ENCODE measurements at regions not wholly inside any gene's neighbourhood (a gene's known extent, or its start where the extent isn't known, plus 50 kb on each side); places are given as distances from the start of the nearest gene placed in this dataset.
A peak's percentile ranks its signal among the peaks of the same experiment; 100 is the strongest.

DNA sequence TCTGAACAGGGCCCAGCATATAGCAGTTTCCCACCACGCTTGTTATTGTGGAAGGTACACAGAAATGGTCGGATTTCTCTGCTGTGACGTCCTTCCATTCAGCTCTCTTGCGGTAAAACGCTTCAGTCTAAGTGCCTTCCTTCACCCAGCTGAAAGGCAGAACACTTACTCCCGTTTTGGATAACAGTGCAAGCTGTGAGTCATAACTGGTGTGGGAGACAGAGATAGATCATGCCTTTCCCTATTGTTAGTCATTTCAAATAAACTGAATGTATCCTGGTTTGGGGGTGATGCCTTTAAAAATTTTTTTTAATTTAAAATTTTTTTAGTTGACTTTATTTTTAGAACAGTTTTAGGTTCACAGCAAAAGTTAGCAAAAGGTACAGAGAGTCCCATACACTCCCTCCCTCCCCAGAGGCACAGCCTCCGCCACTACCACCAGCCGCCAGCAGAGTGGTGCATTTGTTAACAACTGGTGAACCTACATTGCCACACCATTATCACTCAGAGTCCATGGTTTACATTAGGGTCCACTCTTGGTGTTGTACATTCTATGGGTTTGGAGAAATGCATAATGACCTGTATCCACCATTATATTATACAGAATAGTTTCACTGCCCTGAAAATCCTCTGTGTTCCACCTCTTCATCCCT, 94.9 kb upstream of the NSMCE3 start:
- DNase-seq (ENCODE audit: low read depth) = peak; percentile 76

DNA sequence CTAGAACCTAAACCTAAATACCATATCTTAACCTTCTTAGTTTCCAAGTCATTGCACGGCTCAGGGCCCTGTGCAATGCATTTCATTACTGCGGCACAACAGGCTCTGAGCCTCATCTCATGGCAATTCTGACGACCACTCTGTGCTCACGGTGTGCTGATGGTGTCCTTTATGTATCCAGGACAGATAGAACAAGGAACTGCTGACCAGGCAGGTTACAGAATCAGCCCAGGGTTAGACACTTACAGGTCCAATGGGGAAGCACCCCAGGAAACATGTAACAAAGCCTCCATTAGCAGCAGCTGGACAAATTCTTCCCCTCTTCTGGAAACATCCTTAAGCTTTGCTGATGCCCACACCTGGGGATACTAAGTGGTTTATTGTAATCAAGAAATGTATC, 91.9 kb upstream of the NSMCE3 start:
- DNase-seq (ENCODE audit: low read depth) = no peak

DNA sequence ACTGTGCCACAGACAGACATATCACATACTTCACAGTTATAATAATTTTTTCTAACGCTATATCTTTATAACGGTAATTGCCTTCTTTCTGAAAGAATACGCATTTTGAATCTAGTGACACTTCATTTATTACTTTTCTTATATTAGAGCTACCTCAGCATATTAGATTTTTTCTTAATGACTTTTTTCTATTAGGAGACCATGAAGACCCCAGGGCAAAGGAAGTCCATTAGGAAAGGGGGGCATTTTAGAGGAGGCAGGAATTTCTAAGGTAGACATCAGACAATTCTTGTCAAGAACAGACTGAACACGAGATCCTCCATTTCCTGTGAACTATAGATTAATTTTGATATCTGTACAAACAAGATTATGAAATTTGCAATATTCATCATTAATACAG, 90.5 kb upstream of the NSMCE3 start:
- no peak for DNase-seq (ENCODE audit: low read depth)

DNA sequence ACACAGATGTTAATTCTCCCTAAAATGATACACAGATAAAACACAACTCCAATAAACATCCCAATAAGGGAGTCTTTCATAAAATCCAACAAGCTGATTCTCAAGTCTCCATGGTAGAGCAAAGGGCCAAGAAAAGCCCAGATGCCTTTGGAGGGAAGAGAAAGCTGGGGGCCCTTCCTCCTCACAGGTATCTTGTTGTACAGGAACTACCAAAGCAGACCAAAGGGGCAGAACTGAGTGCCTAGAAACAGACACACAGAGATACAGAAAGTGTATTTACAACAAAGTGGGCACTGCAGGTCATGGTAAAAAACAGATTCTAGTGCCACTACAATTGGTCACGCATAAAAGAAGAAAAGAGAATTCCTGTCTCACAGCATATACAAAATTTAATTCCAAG, 87.2 kb upstream of the NSMCE3 start:
- no peak for DNase-seq (ENCODE audit: low read depth)

DNA sequence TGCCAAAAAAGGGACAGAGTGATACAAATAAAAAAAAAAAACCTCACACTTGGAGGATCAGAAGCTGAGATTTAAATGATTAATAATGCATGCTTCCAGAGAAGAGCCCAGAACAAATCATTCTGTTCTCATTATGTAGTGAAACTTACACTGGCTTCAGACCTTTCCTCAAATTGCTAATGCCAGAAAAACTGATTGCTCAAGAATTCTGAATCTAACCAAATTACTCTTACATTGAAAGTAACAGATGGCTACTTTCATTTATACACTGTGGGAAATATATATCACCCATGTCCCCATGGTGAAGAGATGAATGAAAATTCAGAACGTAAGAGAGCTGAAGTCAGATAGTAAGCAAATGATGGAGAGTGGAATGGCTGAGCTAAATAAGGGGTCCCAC, 85.9 kb upstream of the NSMCE3 start:
- DNase-seq (ENCODE audit: low read depth) = no peak

DNA sequence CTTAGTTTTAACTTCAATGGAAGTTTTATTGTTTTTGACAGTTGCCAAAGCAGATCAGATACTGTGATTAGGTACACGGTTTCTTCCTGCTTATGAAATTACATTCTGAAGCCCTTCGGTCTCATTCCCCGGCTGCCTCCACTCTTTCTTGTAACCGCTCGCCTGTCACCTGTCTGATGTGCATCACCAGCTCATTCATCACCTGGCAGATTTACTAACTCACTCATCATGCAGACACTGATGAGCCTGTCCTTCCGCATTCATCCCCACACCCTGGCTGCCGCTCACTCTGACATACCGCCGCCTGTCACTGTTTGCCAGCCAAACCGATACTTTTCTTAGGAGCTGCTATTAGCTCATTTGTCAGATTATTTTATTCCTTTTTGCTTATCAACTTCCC, 82.8 kb upstream of the NSMCE3 start:
- DNase-seq (ENCODE audit: low read depth) = no peak

DNA sequence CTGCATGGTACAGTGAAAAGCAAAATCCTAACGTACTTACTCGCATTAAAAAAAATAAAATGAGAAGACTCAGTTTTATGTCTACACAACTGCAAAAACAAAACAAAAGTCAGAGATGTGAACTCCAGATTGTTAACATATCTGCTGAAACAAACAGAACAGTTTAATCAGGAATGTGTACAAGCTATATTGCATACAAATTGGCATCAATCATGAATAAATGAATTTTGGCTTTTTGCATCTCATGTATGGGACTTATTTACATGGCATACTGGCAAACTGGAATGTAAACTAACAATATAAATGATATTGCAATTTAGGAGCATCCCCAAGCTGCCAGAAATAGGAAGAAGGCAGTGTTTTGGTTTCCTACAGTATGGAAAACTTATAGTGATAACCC, 79.6 kb upstream of the NSMCE3 start:
- DNase-seq (ENCODE audit: low read depth) = no peak

DNA sequence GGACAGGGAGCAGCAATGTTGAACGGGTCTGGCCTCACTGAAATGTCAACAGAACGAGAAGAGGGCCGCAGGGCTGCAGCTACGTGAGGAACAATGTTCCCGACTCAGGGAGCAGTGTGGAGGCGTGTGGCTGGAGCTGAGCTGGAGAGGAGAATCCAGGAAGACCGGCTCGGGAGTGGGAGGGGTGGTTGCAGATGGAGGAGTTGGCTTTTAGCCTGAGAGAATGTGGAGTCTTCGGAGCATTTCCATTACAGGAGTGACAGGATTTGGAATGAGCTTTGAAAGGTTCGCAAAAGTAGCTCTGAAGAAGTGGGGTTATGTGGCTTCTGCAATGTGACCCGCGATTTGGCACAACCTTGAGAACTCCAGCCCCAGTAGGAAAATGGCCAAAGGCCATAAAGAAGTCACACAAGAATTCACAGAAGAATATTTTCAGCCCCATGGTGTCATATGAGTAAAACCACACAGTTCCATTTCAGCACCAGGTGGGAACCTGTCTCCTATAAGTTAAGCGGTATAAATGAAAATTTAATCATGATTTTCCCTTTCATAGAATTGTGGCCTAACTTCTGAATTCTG, 78.8 kb upstream of the NSMCE3 start:
- no peak for DNase-seq (ENCODE audit: low read depth)

DNA sequence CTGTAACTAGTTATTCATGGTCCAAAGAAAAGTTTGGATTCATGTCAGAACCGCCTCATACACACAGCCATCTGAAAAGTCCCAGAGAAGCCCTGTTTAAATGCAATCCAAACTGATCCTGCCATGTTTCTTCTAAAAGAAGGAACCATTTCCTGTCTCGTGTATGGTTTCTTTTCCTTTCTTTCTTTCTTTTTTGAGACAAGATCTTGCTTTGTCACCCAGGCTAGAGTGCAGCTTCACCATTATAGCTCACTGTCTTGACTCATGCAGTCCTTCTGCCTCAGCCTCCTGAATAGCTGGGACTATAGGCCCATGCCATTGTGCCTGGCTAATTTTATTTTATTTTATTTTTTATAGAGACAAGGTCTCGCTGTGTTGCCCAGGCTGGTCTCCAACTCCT, 77.4 kb upstream of the NSMCE3 start:
- no peak for DNase-seq (ENCODE audit: low read depth)

DNA sequence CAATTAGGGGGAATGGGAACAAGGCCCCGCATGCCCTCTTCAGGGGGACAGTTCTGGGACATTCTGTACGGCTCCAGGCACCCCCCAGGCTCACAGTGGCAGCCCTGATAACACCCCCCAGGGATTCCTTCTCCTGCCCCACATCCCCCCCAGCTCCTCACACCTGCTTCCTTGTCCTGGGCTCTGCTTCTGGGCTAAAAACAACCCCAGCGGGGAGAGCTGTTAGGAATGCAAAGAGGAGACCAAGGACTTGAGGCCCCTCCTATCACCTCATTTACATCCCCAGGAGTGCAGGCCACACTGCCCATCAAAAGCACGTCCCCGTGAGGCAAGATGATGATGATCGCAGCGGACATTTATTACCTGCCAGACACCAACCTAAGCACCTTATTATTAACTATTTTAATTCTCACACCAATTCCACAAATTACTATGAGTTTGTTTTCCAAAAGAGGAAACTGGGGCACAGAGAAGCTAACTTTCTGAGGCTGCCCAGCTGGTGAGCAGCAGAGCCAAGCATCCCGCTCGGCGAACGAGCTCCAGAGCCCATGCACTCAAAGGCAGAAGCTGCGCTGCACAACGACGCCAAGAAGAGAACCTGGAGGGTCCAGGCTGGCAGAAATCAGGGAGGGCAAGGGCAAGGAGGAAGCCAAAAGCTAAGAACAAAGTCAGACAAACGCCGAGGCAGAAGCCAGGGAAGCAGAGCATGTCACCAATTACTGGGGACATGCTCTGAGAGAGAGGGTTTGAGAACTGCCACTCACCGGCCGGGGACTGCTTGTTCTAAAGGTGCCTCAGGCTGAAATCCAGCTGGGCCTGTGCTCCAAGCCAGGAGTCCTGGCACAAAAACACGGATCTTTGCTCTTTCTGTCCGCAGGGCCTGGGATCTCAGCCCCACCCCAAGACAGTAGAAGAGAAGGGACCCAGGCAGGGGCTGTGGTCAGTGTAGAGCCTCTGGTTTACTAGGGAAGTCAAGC, 76.2 kb upstream of the NSMCE3 start:
- DNase-seq (ENCODE audit: low read depth) = no peak

DNA sequence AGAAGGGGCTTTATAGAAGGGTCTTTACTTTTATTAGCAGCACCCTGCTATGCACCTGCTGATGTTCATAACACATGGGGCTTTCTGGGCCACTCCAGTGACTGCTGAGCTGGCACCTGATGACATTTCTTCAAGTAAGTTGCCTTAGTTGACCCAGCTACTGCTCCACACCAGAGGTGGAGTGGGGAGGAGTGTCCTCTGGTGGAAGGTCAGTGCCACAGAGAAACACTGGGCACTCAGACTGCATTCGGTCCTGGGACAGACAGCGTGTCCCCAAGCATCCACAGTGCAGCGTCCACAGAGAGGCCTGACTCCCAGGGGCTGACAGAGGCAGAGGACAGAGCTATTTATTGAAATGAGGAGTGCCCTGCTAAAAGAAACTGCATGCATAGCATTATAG, 74.9 kb upstream of the NSMCE3 start:
- no peak for DNase-seq (ENCODE audit: low read depth)

DNA sequence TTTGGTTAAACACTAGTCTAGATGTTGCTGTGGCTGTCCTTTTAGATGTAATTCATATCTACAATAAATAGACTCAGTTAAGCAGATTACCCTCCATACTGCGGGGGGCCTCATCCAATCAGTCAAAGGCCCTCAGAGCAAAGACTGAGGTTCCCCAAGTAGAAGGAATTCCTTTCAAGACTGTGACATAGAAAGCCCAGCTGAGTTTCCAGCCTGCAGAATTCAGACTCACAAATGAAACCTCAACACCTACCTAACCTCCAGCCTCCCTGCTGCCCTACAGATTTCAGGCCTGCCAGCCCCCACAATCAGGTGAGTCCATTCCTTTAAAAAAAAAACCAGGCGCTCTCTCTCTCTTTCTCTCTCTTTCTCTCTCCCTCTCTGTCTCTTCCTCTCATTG, 73.6 kb upstream of the NSMCE3 start:
- DNase-seq (ENCODE audit: low read depth) = no peak

DNA sequence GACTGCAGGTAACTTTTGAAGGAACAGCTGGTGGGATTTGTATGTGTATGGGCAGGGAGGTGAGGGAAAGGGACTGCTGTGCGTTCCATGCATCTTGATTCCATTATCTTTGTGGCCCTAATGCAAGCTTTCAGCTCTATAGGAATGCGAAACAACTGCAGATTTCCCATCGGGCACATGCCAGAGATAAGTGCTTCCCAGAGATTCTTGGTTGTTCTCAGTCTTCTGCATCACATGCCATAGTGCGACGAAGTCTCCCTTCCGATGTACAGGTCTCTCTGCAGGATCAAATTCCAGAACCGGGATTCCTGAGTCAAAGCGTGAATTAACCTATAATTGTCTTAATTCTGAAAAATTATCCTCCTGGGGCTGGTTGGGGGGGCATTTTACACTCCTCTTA, 72.6 kb upstream of the NSMCE3 start:
- no peak for DNase-seq (ENCODE audit: low read depth)

DNA sequence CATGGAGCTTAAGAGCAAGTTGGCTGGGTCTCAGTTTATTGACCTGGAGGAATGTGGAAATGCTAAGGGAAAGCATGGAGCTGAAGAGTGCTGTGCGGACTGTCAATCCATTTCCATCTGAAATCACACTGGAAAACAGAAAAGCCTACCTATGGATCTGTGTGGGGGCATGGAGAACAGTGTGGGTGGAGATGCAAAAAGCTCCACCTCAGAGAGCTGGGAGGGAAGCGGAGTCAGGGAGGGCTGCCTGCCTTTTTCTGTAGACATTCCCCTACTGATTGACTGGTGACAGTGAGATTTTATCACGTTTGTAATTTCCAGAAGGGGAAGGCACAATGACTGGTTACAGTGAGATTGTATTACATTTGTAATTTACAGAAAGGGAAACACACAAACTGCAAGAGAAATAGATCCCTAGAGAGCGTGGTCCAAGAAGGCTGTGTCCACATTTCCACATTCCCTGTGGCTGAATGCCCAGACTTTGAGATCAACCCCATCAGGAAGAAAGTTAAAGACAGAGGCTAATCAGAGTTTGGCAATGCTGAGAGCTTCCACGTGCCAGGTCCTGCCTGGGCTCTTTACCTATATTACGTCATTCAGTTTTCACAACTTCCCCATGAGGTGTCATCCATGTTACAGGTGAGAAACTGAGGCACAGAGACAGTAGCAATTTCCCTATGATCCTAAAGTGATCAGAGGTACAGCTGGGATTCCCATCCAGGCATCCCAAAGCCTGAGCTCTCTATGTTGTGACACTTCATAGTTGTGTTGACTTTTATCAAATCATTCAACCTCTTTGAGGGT, 67.7 kb upstream of the NSMCE3 start:
- no peak for DNase-seq (ENCODE audit: low read depth)

DNA sequence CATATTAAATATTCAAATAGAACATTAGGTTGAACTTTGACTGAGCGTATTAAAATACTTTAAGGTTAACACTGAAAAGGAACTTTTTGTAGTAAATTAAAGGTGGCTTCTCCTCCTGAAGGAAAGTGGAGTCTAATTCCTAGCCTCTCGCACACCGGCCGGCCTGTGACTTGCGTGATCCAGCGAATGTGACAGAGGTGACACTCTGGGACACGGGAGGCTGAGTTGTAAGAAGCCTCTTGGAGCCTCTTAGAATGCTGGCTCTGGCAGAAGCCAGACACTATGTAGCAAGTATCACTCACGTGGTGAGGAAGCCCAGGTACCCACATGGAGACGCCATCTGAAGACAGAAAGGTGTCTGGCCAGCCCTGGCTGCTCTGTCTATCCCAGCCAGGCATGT, 64.9 kb upstream of the NSMCE3 start:
- DNase-seq (ENCODE audit: low read depth) = no peak

DNA sequence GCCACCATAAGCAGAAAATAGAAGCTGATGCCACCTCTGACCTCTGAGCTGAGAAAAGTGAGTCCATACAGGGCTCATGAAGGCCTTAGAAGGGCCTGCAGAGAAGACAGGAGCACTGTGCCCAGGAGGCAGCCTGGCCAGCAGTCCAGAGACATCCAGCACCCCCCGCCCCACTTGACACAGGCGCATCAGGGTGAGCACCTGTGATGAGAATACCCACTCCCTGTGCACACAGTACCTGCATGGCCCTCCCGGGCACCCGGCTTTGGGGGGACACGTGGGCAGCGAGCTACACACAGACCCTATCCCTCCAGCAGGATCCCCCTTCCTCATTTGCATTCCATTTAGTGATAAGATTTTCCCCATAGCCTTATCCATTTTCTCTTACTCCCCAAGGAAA, 63.6 kb upstream of the NSMCE3 start:
- no peak for DNase-seq (ENCODE audit: low read depth)

DNA sequence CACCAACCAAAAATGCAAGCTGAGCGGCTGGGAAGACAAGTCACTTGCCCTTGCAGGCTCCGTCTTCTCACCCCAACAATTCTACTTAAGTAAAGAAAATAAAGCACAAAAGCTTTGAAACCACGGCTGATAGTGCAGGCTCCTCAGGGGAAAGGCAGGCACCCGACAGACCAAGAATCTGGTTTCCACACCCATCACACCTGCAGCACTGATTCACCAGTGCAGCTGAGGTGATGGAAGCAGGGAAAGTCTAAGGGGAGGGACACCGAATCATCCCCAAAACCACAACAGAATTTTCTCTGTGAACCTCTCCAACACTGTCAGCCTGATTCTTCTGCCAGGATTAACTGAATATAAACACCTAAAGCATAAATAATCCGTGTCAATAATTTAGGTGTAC, 62.0 kb upstream of the NSMCE3 start:
- no peak for DNase-seq (ENCODE audit: low read depth)

DNA sequence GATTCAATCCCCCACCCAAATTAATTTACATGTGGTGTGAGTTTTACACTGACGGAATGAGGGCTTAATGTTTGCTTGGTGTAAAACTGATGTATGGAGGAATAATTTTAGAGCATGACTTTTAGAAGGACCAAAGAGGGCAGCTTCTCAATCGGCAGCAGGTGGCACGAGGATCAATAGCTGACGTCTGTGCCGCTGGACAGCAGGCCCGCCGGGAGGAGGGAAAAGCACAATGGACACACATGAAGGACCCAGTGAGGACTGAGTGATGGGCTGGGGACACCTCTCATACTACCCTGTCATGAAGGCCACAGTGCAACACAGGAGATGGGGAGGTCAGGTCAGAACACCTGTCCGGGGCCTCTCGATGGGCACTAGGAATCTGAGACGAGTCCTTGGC, 61.4 kb upstream of the NSMCE3 start:
- no peak for DNase-seq (ENCODE audit: low read depth)

DNA sequence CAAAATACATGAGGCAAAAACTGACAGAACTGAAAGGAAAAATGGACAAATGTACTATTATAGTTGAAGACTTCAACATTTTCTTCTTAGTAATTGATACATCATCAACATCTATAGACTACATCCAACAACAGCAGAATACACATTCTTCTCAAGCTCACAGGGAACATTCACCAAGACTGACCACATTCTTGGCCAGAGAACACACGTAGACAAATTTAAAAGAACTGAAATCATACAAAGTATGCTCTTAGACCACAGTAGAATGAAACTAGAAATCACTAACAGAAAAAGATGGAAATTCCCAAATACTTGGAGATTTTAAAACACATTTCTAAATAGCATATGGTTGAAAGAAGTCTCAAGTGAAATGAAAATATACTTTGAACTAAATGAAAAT, 55.1 kb upstream of the NSMCE3 start:
- no peak for DNase-seq (ENCODE audit: low read depth)

DNA sequence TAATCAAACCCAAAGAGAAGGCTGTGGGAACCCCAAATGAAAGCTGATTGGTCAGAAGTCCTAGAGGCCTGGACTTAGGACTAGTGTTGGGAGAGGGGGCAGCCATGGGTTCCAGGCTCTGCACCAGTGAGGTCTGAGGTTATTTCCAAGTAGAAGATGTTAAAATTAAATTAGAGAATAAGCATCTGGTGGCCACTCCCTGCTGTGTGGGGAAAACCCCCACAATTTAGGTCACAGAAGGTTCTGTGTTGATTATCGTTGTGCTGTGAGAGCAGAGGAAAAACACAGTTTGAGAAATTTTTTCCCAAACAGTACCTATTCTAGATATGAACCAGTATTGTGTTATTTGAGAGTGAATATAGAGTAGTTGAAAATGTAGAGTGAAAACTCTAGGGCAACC, 53.9 kb upstream of the NSMCE3 start:
- DNase-seq (ENCODE audit: low read depth) = no peak

DNA sequence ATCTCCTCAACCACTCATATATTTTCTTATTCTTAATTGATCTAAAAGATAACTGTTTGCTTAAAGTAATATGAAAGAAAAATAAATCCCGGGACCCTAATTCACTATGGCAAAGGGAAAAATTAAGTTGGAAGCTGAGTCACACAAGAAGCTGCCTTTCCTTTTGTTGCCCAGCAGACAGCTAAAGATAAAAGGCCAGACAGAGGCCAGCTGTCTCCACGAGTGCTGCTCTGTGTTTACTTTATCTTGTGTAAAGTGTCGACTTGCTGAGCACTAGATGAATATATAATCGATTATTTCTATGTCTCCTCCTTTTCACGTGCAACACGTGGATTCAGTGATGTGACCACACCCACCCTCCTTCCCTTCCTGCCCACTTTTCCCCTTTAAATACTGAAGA, 52.8 kb upstream of the NSMCE3 start:
- no peak for DNase-seq (ENCODE audit: low read depth)

DNA sequence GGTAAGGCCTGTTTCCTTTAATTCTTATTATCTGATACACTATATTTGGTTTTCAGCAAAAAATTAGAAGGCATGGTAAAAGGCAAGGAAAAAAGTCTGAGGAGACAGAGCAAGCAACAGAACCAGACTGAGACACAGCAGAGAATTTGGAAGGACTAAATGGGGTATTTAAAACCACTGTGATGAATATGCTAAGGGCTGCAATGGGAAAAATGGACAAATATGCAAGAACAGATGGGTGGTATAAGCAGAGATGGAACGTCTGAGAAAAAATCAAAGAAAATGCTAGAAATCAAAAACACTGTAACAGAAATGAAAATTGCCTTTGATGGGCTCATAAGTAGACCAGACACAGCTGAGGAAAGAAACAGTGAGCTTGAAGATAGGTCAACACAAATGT, 50.8 kb upstream of the NSMCE3 start:
- no peak for DNase-seq (ENCODE audit: low read depth)

DNA sequence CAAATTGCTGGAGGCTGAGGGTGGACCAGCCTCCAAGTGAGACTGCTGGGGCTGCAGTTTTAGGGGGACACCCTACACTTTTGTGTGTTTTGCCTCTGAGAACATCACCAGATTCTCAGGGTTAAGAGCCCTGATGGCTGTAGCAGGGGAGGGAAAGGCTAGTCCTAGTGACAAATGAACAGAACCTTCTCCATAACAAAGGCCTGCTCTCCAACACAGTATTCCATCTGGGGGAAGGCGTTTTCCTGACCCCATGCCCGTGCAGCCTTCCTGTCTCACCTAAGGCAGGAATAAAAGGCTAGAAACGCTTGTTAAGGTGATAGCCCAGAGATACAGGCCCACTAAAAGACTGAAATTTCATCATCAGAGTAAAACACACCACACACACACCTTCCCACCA, 50.2 kb upstream of the NSMCE3 start:
- no peak for DNase-seq (ENCODE audit: low read depth)

All from non-pigmented ciliary epithelial cell (primary cell).